ENCODE measurements at regions not wholly inside any gene's neighbourhood (a gene's known extent, or its start where the extent isn't known, plus 50 kb on each side); places are given as distances from the start of the nearest gene placed in this dataset.

DNA sequence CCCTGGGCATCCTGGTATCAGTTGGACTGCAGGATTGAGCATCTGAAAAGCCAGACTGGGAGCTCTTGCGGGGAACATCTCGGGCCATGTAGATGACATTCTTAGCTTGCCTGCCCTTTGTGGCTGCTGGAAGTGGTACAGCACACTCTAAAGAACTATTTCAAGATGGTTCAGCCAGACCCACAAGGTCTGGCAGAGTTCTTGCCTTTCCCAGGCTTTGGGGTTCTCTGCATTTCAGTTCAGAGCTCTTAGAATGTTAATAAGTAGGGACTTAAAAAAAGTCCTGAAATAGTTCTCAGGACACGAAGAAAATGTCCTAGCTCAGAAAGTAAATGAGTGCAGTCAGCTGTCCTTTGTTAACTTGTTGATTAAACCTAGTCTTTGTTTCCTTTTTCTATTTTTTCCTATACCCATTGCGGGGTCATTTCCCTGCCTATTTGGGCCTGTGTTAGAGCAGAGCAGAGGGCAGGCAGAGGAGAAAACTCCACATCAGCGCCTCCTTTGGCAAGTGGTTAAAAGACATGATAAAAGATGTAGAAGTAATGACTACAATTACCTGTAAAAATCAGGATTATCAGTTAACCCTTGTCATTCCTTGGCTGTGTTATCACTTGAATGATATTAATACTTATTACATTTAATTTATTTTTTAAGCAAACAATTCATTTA, 291.5 kb downstream of the ZSWIM6 start:
- DNase-seq, result no peak

DNA sequence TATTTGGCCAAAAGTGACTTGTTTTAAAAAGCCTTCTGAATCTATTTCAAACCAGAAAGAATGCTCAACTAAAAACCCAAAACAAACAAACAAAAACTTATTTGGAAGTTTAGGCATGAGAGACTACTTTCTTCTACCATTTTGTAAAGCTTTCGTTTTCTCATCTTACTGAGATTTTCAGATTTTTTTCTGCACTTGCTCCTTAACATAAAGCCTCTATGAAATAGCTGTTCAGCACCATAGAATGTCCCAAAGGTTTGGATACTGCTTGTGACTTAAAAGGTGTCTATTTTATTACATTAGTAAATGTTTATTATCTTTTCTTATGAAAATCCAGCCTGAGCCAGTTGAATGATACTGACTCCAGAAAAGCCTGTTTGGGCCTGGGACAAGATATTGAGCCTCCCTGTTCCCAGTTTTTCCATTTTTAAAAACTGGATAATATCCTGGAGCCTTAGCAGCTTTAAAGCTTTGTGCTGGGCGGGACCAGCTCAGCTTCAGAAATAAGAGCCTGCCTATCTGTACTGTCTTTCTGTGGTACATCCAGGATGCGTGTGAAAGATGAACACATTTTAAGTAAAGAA, 292.6 kb downstream of the ZSWIM6 start:
- DNase-seq, result no peak

DNA sequence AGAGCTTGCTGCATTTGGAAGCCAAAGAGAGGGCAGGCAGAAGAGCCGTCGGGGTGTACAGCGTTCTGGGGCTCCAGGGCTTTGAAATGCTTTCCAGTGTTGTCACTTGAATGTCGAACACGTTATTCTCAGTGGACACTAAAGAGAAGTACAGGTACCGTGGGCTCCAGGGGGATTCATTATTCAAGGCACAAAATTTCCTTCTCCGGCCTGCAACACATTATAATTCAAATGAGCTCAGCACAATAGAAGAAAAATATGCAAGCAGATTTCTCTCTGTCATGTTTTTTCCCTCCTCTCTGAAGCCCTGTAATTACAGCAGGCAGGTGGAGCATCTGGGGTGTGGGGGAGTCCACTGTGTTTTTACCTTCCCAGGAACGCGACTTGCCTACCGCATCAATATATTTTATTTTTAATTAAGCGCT, 293.1 kb downstream of the ZSWIM6 start:
- no peak for DNase-seq

DNA sequence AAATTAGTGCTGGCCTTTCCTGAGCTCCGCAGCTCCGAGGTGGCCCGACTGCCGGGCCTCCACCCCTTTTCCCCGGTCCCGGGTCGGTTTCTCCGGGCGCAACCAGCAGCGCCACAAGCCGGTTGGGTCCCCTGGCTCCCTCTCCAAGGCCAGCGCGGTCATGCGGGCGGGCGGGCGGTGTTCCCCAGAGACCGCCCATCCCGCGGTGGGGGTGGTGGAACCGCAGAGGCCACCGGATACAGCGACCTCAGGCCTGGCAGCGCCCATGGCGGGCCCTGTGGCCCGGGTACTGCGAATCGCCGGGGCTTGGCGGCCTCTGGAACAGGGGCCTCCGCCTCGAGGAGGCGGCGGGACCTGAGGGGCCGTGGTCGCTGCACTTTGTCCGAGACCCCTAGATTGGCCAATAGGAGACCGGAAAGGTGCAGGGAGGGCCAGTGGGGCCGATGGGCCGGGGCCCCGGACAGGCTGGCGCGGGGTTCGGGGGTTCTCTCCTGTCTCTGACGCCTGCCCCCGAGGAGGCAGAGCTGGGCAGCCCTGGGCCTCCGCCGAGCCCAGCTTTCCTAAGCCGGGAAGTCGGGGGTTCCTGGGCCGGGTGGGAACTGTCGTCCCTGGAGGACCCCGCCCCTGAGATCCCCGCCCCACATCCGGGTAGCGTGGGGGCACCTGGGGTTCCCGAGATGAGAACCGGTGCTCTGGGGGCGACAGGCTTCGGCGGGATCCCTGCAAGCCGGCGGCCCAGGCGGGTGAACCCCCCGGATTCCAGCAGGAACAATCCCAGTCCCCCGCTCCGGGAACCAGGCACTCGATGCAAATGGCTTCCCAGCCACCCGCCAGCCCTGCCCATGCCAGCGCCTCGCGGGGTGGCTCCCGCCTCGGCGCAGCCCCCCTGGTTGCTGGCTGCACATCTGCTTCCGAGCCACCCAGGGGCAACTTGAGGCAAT, 293.9 kb downstream of the ZSWIM6 start:
- no peak for DNase-seq

DNA sequence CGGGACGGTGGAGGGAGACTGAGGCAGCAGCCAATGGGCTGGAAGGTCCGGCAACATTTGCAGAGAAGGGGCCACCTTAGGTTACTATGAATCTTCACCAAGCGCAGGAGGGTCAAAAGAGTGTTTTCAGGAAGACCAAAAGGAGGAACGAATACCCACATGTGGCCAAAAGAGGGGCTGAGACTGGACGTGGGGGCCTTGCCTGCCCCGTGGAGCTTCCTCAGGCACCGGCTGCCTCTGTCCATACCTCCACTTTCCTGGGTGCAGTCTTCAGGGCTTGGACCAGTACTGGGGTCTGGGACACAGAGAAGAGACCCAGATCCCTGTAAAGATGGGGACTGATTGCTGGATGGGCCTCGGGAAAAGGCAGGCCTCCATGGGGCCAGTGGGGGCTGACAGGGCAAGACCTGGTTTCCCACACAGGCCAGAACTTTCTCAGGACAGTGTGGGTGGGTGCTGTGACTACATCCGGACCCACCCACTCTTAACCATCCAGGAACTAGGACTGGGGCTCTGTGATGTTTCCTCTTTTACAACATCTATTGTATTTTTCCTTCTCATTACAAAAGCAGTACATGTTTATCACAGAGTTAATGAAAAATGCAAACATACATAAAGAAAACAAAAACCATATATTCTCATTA, 294.7 kb downstream of the ZSWIM6 start:
- no peak for DNase-seq

DNA sequence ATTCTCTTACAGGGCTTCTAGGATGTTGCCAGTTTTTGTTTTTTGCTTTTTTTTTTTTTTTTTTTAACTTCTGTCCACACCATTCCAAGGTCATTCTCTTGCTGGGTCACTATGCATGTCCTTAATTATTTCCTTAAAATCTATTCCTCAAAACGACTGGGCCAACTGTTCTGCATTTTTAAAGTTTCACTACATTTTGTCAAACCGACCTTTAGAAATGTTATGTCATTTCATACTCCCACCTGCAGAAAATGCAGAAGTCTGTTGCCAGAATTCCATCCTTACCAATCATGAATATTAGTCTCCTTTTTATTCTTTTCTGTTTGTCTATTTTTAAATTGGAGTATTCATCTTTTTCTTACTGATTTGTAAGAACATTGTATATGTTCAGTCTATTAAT, 295.5 kb downstream of the ZSWIM6 start:
- no peak for DNase-seq

DNA sequence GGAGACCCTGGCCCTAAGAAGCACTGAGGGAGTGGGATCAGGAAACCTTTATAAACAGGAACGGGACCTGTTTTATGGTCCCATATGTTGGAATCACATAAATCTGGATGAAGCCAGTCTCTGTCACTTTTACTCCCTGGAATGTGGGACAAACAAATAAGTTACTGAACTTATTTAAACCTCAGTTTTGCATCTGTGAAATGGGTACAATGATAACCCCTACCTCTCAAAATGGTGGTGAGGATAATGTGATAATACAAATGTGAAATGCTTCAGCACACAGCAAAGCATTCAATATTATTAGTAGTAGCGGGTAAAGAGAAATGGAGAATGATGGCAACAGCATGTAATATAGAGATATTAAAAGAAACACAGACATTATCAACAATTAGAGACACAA, 298.9 kb downstream of the ZSWIM6 start:
- no peak for DNase-seq

DNA sequence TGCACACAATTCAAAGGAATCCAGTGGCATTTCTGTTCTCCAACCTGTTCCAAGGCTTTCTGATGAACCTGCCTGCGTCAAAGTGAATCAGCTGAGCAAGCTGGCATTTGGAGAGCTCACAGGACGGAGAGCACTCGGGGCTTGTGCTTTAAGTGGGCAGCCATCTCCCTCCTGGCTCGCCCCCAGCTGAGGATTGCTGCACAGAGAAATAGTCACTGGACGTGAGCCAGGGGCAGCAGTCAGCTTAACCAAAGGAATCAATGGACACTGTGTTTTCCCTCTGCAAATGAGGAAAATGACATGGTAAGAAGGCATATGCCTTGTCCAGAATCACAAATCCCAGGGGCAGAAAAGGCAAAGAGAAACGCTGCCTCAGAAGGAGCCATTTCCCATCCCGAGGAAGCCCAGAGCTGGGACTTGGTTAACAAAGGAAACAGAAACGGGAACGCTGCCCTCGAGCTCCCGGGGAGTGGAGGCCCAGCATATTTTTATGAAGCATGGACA, 299.4 kb downstream of the ZSWIM6 start:
- DNase-seq, result no peak

DNA sequence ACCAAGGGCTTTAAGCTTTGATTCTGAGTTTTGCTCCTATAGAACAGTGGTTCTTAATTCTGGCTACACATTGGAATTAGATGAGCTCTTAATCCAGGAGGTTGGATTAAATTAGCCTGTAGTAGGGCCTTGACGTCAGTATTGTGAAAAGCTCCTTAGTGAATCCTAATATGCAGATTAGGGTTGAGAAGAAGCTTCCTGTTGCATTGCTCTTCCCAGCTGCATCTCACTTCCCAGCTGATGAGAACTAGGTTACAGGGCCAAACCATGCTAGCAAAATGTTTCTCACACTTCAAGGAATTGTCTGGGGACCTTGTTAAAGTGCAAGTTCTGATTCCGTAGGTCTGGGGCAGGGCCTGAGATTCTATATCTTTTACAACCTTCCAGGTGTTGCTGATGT, 300.0 kb downstream of the ZSWIM6 start:
- DNase-seq, result no peak

DNA sequence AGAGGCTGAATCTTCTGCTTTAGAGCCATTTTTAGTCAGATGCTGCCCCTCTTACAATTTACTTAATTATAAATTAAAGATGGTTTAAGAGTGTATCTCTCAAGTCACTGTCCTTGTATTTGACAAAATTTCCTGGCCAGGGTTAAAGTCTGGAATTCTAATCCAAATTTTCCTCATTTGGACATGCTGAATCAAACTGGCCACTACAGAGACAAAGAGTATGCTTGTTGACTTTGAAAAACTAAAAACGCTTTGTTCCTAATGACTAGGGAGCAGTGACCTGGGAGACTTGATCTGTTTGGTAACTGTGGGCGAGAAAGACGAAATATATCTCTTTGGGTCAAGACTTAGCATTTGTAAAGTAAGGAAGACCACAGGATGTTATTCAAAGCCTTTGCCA, 303.2 kb downstream of the ZSWIM6 start:
- no peak for DNase-seq

DNA sequence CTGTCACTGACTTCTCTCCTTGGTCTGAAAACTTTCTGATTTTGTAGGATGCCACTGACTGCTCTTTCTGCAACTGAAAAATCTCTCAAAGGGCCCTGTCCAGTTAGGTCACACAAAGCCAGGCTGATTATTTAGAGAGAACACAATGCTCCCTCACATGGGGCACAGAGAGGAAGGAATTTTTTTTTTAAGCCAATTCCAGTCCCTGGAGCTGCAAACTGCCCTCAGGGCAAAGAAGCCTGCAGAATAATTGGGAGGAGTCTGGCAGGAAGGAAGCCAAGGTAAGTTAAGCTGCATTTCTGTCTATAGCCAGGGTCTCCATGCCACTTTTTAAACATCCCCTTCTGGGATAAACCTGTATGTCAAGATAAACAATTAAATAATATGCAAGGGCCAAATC, 305.5 kb downstream of the ZSWIM6 start:
- no peak for DNase-seq

DNA sequence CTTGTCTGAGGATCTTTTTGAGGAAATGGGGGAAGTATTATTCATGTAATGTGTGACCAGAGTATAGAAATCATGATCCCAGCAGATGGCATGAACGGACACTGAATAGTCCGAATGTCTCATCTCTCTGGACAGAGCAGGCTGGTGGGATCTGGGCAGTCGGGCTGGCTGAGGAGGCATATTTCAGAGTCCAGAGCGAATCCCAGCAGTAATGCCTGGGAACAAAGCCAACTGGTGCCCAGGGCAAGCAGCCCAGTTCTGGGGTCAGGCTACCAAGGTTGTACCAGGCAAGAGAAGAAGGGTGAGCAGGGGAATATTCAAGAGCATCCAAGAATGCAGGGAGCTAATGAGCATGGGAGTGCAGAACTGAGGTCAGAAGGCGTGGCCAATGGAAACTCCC, 306.4 kb downstream of the ZSWIM6 start:
- no peak for DNase-seq

DNA sequence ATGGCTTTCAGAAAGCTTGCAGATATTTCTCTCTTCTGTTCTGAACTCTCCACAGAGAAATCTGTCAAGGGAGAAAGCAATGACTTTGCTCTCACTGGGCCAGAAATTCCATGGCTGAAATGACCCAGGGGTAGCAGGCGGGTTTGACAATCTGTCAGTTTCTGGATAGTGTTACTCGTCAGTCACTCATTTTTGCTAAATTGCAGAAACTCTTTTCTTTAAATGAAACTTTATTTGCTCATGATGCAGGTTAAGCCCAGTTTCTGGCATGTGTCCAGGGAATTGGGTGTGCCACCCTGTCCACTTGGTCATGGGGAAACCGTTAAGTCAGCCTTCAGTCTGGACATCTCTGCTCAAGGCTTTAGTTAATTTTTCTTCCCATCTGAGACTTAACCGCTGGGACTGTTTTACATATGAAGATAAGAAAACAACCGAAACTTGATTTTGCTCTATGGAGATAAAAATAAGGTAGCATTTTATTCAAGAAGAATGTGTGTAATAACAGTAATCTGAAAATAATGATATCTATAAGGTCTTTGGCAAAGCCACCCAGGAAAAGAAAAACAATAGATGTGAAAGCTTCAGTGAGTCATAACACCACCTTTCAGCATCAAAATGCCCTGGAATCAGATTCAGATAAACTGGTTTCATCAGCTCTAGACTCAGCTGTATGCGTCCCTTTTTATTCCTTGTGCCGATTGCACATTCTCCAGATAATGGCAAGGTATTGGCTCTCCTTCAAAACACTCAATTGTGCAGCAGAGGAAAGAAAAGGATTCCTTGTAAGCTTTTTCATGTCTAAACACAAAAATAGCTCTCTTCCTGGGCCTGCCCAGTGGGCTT, 308.3 kb downstream of the ZSWIM6 start:
- no peak for DNase-seq

DNA sequence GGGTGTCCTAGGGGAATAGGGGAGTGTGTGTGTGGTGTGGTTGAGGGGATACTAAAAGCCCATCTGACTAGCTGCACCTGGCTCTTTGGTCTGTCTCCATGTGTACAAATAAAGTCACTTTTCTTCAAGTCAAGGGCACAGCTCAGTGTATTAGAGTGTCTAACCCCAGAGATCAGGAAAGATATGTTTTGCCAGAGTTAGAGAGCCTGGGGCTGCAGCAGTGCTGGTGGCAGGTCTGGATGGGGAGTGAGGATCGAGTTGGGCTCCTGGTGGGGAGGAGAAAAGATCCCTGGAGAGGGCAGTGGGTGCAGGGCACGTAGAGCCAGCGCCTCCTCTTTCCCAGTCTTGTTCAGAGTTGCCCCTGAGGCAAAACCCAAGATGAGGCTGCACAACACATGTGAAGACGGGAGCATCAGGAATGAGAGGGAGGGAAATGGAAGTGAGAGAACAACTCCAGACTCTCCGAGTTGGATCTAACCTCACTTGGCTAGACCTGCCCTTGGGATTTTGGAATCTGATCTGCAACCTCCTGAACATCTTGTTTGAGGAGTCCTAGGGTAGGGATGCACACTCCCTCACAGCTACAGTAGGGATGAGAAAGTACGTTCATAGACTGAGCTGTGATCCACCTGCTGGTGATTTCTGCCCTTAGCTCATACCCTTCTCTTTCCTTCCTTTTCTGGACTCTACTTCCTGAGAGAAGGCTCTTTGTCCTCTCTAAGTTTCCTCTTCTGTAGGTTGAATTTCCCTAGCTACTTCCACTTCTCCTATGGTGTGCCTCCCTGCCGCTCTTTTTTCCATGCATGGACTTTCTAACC, 309.9 kb downstream of the ZSWIM6 start:
- DNase-seq, result no peak

DNA sequence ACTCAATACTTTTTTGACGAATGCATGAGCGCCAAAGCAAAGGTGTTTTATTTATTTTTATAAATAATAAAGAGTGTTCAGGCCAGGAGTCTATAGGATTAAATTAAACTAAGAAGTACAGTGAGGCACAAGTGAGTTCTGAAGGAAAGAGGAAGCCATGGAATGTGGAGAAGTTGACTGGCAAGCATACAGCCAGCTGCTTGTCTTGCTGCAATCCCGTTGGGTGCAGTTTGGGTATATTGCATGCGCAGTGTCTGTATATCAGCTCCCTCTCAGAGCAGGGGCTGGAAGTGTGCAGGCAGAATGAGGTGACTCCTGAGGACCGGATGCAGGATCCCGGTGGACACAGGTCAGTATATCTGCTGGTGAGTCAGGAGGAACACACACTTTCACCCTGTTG, 315.6 kb downstream of the ZSWIM6 start:
- no peak for DNase-seq

DNA sequence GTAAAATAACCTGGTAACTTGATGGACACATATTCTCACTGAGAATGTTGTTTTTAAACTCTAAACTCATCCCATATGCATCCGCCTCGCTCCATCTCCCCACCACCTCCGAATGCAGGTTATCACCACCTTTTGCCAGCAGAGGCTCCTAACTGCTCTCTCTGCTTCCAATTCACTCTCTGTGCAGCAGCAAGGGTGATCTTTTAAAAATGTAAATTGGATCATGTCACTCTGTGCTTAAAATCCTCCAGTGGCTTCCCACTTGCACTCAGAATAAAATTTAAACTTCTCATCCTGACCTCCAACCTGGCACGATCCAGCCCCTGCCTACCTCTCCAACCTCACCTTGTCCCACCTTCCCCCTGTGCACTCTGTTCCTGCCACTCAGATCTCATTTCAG, 317.2 kb downstream of the ZSWIM6 start:
- DNase-seq, result no peak

DNA sequence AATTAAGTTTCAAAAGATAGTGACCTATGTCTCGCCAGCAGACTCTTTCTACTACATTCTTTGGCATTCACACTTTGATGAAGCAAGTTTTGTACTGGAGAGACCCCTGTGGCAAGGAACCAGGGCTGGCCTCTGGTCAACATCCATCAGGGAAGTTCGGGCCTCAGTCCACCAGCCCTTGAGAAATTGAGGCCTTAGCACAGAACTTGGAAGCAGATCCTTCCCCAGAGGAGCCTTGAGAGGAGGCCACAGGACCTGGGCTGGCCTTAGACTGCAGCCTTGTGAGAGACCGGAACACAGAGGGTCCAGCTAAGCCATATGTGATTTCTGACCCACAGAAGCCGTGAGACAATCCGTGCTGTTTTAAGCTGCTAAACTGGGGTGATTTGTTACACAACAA, 317.9 kb downstream of the ZSWIM6 start:
- DNase-seq, result no peak

DNA sequence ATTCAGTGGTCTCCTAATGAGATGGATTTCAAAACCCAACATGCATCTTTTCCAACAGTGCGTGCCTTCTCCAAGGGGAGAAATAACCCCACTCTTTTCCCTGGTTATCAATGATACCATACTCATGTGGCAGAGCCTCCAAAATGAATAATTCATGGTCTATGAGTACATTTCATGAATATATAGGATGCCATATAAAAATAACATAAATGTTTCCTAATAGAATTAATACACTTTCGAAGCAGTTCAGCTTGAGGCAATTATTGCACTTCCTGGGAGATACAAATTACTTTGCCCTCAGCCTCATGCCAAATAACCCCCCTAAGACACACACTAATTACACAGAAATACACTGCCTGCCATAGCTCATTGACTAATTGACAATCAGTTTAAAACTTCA, 318.6 kb downstream of the ZSWIM6 start:
- DNase-seq, result no peak

DNA sequence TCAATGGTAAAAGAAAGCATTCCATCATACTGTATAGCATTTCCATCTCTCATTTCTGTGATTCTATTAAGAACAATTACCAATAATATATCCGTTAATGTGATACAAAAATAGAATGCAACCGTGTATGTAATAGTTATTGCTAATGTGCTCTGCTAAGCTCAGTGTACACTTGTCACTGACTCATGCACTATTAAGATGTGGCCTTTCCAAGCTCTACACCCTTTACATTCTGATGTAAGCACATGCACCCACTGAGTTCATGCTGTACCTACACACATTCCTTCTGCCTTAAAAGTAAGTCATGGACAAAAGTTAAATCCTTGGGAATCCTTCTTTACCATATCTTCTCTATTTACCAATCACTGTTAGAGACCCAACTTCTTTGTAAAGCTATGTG, 319.1 kb downstream of the ZSWIM6 start:
- DNase-seq, result no peak

DNA sequence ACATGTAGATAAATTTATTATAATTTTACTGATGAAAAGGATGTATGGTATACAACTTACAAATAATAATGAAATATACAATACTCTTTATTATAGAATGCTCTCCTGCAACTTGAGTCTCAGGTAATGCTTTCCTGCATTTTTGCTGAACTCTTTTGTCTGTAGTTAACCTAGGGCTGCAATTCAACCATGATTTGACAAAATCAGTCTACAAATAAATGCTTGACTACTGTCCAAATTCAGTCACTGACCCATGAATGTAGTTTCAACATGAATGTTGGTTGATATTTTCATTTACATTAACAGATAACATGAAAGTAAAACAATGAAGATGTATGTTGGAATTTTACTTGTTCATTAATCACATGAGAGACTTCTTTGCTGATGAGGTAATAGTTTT, 320.9 kb downstream of the ZSWIM6 start:
- DNase-seq, result no peak

DNA sequence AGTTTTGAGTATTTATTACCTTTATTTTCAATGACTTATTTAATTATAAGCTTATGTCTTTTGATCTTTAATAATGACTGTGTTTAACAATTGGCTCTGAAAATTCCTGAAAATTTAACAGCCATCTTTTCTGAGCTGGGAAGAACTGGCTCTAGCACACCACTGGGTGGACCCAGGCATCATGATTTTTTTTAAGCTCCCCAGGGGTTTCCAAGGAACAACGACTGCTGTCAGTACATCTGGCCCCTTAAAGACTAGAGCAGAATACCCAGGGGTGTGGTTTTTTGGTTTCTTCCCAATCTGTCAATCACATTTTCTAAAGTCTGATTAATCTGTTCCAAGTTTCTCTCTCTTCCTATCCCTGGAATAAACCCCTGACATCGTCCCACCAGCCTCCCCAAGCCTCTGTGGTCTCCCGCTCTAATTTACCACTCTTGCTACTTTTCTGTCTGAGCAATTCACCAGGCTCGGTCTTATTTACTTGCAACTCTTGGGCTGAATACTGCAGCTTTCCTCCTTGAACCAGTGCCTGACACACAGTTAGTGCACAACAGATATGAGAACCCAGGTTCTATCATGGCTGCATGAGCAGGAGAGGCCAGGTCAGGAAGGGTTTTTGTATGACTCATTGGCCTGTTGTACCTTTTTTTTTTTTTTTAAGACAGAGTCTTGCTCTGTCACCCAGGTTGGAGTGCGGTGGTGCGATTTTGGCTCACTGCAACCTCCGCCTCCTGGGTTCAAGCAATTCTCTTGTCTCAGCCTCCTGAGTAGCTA, 321.9 kb downstream of the ZSWIM6 start:
- DNase-seq, result no peak
